Lower lobe of right lung (tissue), 2 donors: ENCODE measurements at regions not wholly inside any gene's neighbourhood (a gene's known extent, or its start where the extent isn't known, plus 50 kb on each side); places are given as distances from the start of the nearest gene placed in this dataset.

Experiments used
- ATAC-seq, 2 donors: fragments of 200-7000 bp; cut with Tn5 transposase; one replicate each; pipeline ENCODE4 v1.9.1; 2020 to 2022; ENCODE audit warnings: mild to moderate bottlenecking in 2 of 2, moderate library complexity in 2 of 2
- DNase-seq: peaks from one replicate; pipeline ENCODE4 v3.0.0-alpha.2; 2020
- H3K27ac ChIP-seq: fragments of 200-600 bp; one replicate; pipeline ENCODE4 v1.8.0; 2022
- H3K27me3 ChIP-seq: fragments of 200-600 bp; one replicate; pipeline ENCODE4 v1.8.0; 2022; ENCODE audit warnings: low read depth
- H3K36me3 ChIP-seq: fragments of 200-600 bp; one replicate; pipeline ENCODE4 v1.8.0; 2022; ENCODE audit warnings: mild to moderate bottlenecking
- H3K4me1 ChIP-seq: fragments of 200-600 bp; one replicate; pipeline ENCODE4 v1.8.0; 2022
- H3K4me3 ChIP-seq: fragments of 200-600 bp; one replicate; pipeline ENCODE4 v1.8.0; 2022; ENCODE audit warnings: mild to moderate bottlenecking
- H3K9me3 ChIP-seq: fragments of 200-600 bp; one replicate; pipeline ENCODE4 v1.8.0; 2022
- CTCF ChIP-seq: fragments of 200-600 bp; IDR thresholded peaks from one replicate; pipeline ENCODE4 v1.8.0; 2022; ENCODE audit warnings: antibody characterized with exemption, mild to moderate bottlenecking
- intact Hi-C: fragments of 100-400 bp; cut with DNase I; formaldehyde crosslinking; loops from one replicate; pipeline ENCODE4 v1.11.0; 2022
- donor health status: DM: no; HTN: yes; CAD: no; lungs with severe emphysema.

- TF ChIP-seq CTCF = no peak
- no peak for ATAC-seq
- Histone ChIP-seq H3K27ac (no peak overlapping the region), H3K4me1 (no peaks in the 10 kb centered on the region), H3K27me3 (no peaks in the 10 kb centered on the region), H3K4me3 (no peak overlapping the region), H3K9me3 (no peaks in the 10 kb centered on the region), H3K36me3 (no peaks in the 10 kb centered on the region)
- DNase-seq = no peak
- intact Hi-C loops = no loop called here
Observed at GRCh38 chr16:51458356-51459140, 307.5 kb upstream of the SALL1 start.

GRCh38 chr16:51457775-51458174 is 306.7 kb upstream of the SALL1 start:
- H3K27ac ChIP-seq = no peak overlapping the region
- TF ChIP-seq CTCF = no peak

GRCh38 chr16:51455398-51455797 is 304.3 kb upstream of the SALL1 start:
- no peak overlapping the region for H3K27ac ChIP-seq
- H3K36me3 ChIP-seq = no peaks in the 10 kb centered on the region
- no peak for TF ChIP-seq CTCF
- ATAC-seq = no peak
- no peak overlapping the region for H3K4me3 ChIP-seq
- H3K27me3 ChIP-seq = no peaks in the 10 kb centered on the region
- DNase-seq = no peak
- no peaks in the 10 kb centered on the region for H3K4me1 ChIP-seq
- H3K9me3 ChIP-seq = no peaks in the 10 kb centered on the region
- intact Hi-C loops = no loop called here

More at GRCh38 chr16:51457775-51458174, 306.7 kb upstream of the SALL1 start:
- no peaks in the 10 kb centered on the region for H3K9me3 ChIP-seq
- no peaks in the 10 kb centered on the region for H3K27me3 ChIP-seq
- no peaks in the 10 kb centered on the region for H3K4me1 ChIP-seq
- DNase-seq (no peak), ATAC-seq (no peak)
- intact Hi-C loops = no loop called here
- no peaks in the 10 kb centered on the region for H3K36me3 ChIP-seq
- H3K4me3 ChIP-seq = no peak overlapping the region

- ATAC-seq (no peak), DNase-seq (no peak)
- no peaks in the 10 kb centered on the region for H3K27me3 ChIP-seq
- H3K4me3 ChIP-seq = no peak overlapping the region
- no peak overlapping the region for H3K27ac ChIP-seq
- intact Hi-C loops = no loop called here
- H3K36me3 ChIP-seq = no peaks in the 10 kb centered on the region
- H3K4me1 ChIP-seq = no peaks in the 10 kb centered on the region
- no peaks in the 10 kb centered on the region for H3K9me3 ChIP-seq
- TF ChIP-seq CTCF = no peak
Observed at GRCh38 chr16:51453251-51453650, 302.2 kb upstream of the SALL1 start.

- TF ChIP-seq CTCF = no peak
- no peak overlapping the region for H3K4me3 ChIP-seq
- ATAC-seq (no peak), DNase-seq (no peak)
- no peaks in the 10 kb centered on the region for H3K9me3 ChIP-seq
- no peaks in the 10 kb centered on the region for H3K27me3 ChIP-seq
- intact Hi-C loops = no loop called here
- H3K27ac ChIP-seq = no peak overlapping the region
- H3K36me3 ChIP-seq = no peaks in the 10 kb centered on the region
- no peaks in the 10 kb centered on the region for H3K4me1 ChIP-seq
Observed at GRCh38 chr16:51450909-51451308, 299.8 kb upstream of the SALL1 start.
